ENCODE measurements at regions not wholly inside any gene's neighbourhood (a gene's known extent, or its start where the extent isn't known, plus 50 kb on each side); places are given as distances from the start of the nearest gene placed in this dataset.
A peak's percentile ranks its signal among the peaks of the same experiment; 100 is the strongest.

- intact Hi-C loops (cut with DNase I; ENCODE audit: low total_unique reads) = no loop called here
- H3K4me3 ChIP-seq (ENCODE audit: low read depth, poor library complexity, severe bottlenecking) = no peak overlapping the region
- DNase-seq (ENCODE audit: low spot score in 2 of 2) = no peak
- TF ChIP-seq POLR2A (IDR thresholded peaks at IDR 0.05) = no peak
- no peak for TF ChIP-seq CTCF (IDR thresholded peaks at IDR 0.05)
- WGBS, 2 donors = 69 to 70% methylated on average over 20 to 22 of the region's 22 CpGs
These were observed 84.8 kb downstream of the RBFOX3 start for GRCh38 chr17:79525793-79526677.

- WGBS, 2 donors = 65 to 70% methylated on average over 19 of the region's 19 CpGs
- DNase-seq (ENCODE audit: low spot score in 2 of 2) = no peak
- H3K4me3 ChIP-seq (ENCODE audit: low read depth, poor library complexity, severe bottlenecking) = no peak overlapping the region
- intact Hi-C loops (cut with DNase I; ENCODE audit: low total_unique reads) = no loop called here
- no peak for TF ChIP-seq POLR2A (IDR thresholded peaks at IDR 0.05)
- no peak for TF ChIP-seq CTCF (IDR thresholded peaks at IDR 0.05)
These were observed 86.4 kb downstream of the RBFOX3 start for GRCh38 chr17:79524213-79525187.

- no peak overlapping the region for H3K4me3 ChIP-seq (ENCODE audit: low read depth, poor library complexity, severe bottlenecking)
- WGBS, 2 donors = 46 to 64% methylated on average over 6 of the region's 6 CpGs
- no peak for DNase-seq (ENCODE audit: low spot score in 2 of 2)
- intact Hi-C loops (cut with DNase I; ENCODE audit: low total_unique reads) = no loop called here
- TF ChIP-seq POLR2A (IDR thresholded peaks at IDR 0.05) (no peak), CTCF (IDR thresholded peaks at IDR 0.05) (no peak)
These were observed 88.4 kb downstream of the RBFOX3 start for GRCh38 chr17:79522414-79522813.

GRCh38 chr17:79521225-79521624 lies 89.6 kb downstream of the RBFOX3 start:
- 77 to 78% methylated on average over 4 of the region's 4 CpGs for WGBS, 2 donors
- H3K4me3 ChIP-seq (ENCODE audit: low read depth, poor library complexity, severe bottlenecking) = no peak overlapping the region
- intact Hi-C loops (cut with DNase I; ENCODE audit: low total_unique reads) = no loop called here
- DNase-seq (ENCODE audit: low spot score in 2 of 2) = no peak
- TF ChIP-seq POLR2A (IDR thresholded peaks at IDR 0.05) = no peak
- TF ChIP-seq CTCF (IDR thresholded peaks at IDR 0.05) = peak in 1 of 3 donors; percentile 20

- TF ChIP-seq POLR2A (IDR thresholded peaks at IDR 0.05) (no peak), CTCF (IDR thresholded peaks at IDR 0.05) (no peak)
- intact Hi-C loops (cut with DNase I; ENCODE audit: low total_unique reads) = no loop called here
- no peak overlapping the region for H3K4me3 ChIP-seq (ENCODE audit: low read depth, poor library complexity, severe bottlenecking)
- WGBS, 2 donors = 36 to 55% methylated on average over 12 to 35 of the region's 39 CpGs
- no peak for DNase-seq (ENCODE audit: low spot score in 2 of 2)
These were observed 90.4 kb downstream of the RBFOX3 start for GRCh38 chr17:79520167-79521165.
